ENCODE measurements at regions not wholly inside any gene's neighbourhood (a gene's known extent, or its start where the extent isn't known, plus 50 kb on each side); places are given as distances from the start of the nearest gene placed in this dataset.

DNA sequence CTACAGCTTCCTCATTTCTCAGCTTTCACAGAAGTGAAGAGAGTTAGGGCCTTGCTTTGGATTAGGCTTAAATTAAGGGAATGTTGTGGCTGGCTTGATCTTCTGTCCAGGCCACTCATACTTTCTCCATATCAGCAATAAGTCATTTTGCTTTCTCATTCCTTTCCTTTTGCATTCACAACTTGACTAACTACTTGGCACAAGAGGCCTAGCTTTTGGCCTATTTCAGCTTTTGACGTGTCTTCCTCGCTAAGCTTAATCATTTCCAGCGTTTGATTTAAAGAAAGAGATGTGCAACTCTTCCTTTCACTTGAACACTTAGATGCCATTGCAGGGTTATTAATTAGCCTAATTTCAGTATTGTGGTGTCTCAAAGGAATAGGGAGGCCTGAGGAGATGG lies 712.0 kb downstream of the INHBA start:
- TF ChIP-seq, protein P1, sequence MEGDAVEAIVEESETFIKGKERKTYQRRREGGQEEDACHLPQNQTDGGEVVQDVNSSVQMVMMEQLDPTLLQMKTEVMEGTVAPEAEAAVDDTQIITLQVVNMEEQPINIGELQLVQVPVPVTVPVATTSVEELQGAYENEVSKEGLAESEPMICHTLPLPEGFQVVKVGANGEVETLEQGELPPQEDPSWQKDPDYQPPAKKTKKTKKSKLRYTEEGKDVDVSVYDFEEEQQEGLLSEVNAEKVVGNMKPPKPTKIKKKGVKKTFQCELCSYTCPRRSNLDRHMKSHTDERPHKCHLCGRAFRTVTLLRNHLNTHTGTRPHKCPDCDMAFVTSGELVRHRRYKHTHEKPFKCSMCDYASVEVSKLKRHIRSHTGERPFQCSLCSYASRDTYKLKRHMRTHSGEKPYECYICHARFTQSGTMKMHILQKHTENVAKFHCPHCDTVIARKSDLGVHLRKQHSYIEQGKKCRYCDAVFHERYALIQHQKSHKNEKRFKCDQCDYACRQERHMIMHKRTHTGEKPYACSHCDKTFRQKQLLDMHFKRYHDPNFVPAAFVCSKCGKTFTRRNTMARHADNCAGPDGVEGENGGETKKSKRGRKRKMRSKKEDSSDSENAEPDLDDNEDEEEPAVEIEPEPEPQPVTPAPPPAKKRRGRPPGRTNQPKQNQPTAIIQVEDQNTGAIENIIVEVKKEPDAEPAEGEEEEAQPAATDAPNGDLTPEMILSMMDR (IDR thresholded peaks at IDR 0.05), result no peak
- Mint-ChIP-seq H3K4me1 (no peaks in the 10 kb centered on the region), H3K27me3 (ENCODE audit: low read depth in 2 of 2) (no peaks in the 10 kb centered on the region), H3K9me3 (peaks cover 3 to 5% of the 10 kb centered on the region in 2 donors), H3K4me3 (no peak overlapping the region), H3K27ac (no peak overlapping the region), H3K36me3 (no peaks in the 10 kb centered on the region)
- DNase-seq (no peak), ATAC-seq (no peak)
- Histone ChIP-seq H3K9me3 (ENCODE audit: control insufficient read depth, insufficient read depth, low read length) (no peaks in the 10 kb centered on the region), H3K27me3 (ENCODE audit: control insufficient read depth, insufficient read depth, low read length) (no peaks in the 10 kb centered on the region), H3K36me3 (ENCODE audit: control insufficient read depth, insufficient read depth, low read length) (no peaks in the 10 kb centered on the region), H3K4me1 (ENCODE audit: control insufficient read depth, insufficient read depth, low read length) (no peaks in the 10 kb centered on the region), H3K27ac (ENCODE audit: low read length) (no peak overlapping the region), H3K4me3 (ENCODE audit: low read length) (no peak overlapping the region)
- intact Hi-C loops (cut with micrococcal nuclease), result no loop called here
- WGBS (ENCODE audit: insufficient coverage), result 95% methylated on average over 3 of the region's 3 CpGs

DNA sequence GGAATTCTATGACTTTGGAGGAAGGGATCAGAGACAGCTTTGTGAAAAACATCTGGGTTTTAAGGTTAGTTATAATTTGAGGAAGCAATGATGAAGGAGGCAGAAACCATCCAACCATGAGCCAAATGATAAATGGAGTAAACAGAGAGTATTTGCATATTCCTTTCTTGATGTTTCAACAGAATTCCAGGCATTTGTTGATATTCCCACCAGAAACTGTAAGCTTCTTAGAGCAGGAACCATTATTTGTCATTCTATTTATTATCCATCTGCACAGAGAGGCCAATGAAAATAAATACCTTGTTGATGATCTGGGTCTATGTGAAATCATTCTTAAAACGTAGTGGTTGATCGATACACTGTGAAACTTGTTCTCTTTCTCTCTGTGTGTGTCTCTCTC lies 715.3 kb downstream of the INHBA start:
- H3K27ac Mint-ChIP-seq, result no peak overlapping the region
- no peaks in the 10 kb centered on the region for H3K27me3 Mint-ChIP-seq (ENCODE audit: low read depth in 2 of 2)

DNA sequence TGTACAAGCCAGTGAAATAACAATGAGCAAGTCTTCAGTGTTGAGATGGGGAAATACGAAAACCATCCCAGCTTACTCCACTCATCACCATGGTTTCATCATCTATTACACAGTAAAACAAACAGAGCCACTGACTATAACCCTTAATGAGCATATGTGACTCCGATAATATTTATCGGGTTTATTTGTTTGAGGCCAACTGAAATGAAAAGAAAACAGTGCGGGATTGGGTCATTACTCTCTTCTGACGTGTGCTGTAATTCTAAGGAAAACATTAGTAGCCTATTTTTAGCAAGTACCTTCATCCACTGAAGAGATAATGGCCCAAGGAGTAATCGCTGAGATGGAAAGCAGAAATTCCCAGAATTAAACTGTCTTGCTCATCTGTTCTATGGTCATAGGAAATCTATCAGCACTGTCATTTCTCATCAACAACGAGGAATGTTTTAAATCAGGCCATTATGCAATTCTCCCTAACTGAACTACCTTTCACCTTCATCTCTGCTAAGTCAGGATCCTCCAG lies 716.5 kb downstream of the INHBA start:
- no peaks in the 10 kb centered on the region for H3K4me1 Mint-ChIP-seq
- ATAC-seq, result no peak
- Histone ChIP-seq H3K36me3 (ENCODE audit: control insufficient read depth, insufficient read depth, low read length) (no peaks in the 10 kb centered on the region), H3K27me3 (ENCODE audit: control insufficient read depth, insufficient read depth, low read length) (no peaks in the 10 kb centered on the region), H3K4me1 (ENCODE audit: control insufficient read depth, insufficient read depth, low read length) (no peaks in the 10 kb centered on the region), H3K9me3 (ENCODE audit: control insufficient read depth, insufficient read depth, low read length) (no peaks in the 10 kb centered on the region), H3K4me3 (ENCODE audit: low read length) (no peak overlapping the region), H3K27ac (ENCODE audit: low read length) (no peak overlapping the region)
- 90% methylated on average over 7 of the region's 7 CpGs for WGBS (ENCODE audit: insufficient coverage)
- peaks cover 0 to 3% of the 10 kb centered on the region in 2 donors for H3K9me3 Mint-ChIP-seq
- no peak for DNase-seq
- H3K36me3 Mint-ChIP-seq, result no peaks in the 10 kb centered on the region
- intact Hi-C loops (cut with micrococcal nuclease), result no loop called here
- H3K27me3 Mint-ChIP-seq (ENCODE audit: low read depth in 2 of 2), result no peaks in the 10 kb centered on the region
- TF ChIP-seq, protein P1 (IDR thresholded peaks at IDR 0.05), result no peak
- no peak overlapping the region for H3K4me3 Mint-ChIP-seq
- no peak overlapping the region for H3K27ac Mint-ChIP-seq

More for the DNA sequence above, 715.3 kb downstream of the INHBA start:
- no peak for DNase-seq
- H3K27me3 ChIP-seq (ENCODE audit: control insufficient read depth, insufficient read depth, low read length), result no peaks in the 10 kb centered on the region
- no peak overlapping the region for H3K27ac ChIP-seq (ENCODE audit: low read length)
- TF ChIP-seq, protein P1 (IDR thresholded peaks at IDR 0.05), result no peak
- Mint-ChIP-seq H3K36me3 (no peaks in the 10 kb centered on the region), H3K4me1 (no peaks in the 10 kb centered on the region), H3K4me3 (no peak overlapping the region), H3K9me3 (peaks cover under 1 to 3% of the 10 kb centered on the region in 2 donors)
- intact Hi-C loops (cut with micrococcal nuclease), result no loop called here
- H3K4me3 ChIP-seq (ENCODE audit: low read length), result no peak overlapping the region
- no peaks in the 10 kb centered on the region for H3K4me1 ChIP-seq (ENCODE audit: control insufficient read depth, insufficient read depth, low read length)
- H3K9me3 ChIP-seq (ENCODE audit: control insufficient read depth, insufficient read depth, low read length), result no peaks in the 10 kb centered on the region
- no peaks in the 10 kb centered on the region for H3K36me3 ChIP-seq (ENCODE audit: control insufficient read depth, insufficient read depth, low read length)
- no peak for ATAC-seq
- WGBS (ENCODE audit: insufficient coverage), result 94% methylated on average over 2 of the region's 2 CpGs

DNA sequence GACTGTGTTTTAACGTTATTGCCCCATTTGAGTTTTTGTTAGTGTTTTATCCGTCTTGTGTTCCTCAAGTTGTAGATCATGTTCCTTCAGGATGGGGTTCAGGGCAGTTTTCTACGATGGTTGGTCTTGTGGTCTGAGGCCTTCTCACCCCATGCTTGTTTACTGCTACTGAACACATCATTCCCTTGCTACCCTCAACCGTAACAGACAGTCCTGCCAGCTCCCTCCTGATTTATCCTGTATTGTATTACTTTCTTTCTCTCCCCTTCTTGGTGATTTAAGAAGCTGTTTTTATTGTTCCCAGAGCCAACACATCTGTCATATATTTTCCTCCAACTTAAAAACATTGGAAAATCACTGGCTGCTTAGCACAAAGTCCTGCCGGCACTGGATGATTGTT lies 719.8 kb downstream of the INHBA start:
- Histone ChIP-seq H3K4me3 (ENCODE audit: low read length) (no peak overlapping the region), H3K27ac (ENCODE audit: low read length) (no peak overlapping the region), H3K27me3 (ENCODE audit: control insufficient read depth, insufficient read depth, low read length) (no peaks in the 10 kb centered on the region), H3K9me3 (ENCODE audit: control insufficient read depth, insufficient read depth, low read length) (no peaks in the 10 kb centered on the region), H3K36me3 (ENCODE audit: control insufficient read depth, insufficient read depth, low read length) (no peaks in the 10 kb centered on the region), H3K4me1 (ENCODE audit: control insufficient read depth, insufficient read depth, low read length) (no peaks in the 10 kb centered on the region)
- H3K4me3 Mint-ChIP-seq, result no peak overlapping the region
- DNase-seq, result no peak
- H3K4me1 Mint-ChIP-seq, result no peaks in the 10 kb centered on the region
- intact Hi-C loops (cut with micrococcal nuclease), result no loop called here
- H3K27ac Mint-ChIP-seq, result no peak overlapping the region
- H3K27me3 Mint-ChIP-seq (ENCODE audit: low read depth in 2 of 2), result no peaks in the 10 kb centered on the region
- 63% methylated on average over 4 of the region's 5 CpGs for WGBS (ENCODE audit: insufficient coverage)
- no peak for ATAC-seq
- no peaks in the 10 kb centered on the region for H3K36me3 Mint-ChIP-seq
- H3K9me3 Mint-ChIP-seq, result peaks cover 0 to 2% of the 10 kb centered on the region in 2 donors
- TF ChIP-seq, protein P1 (IDR thresholded peaks at IDR 0.05), result no peak

Data from natural killer cell (primary cell).